ENCODE measurements at regions not wholly inside any gene's neighbourhood (a gene's known extent, or its start where the extent isn't known, plus 50 kb on each side); places are given as distances from the start of the nearest gene placed in this dataset.
A peak's percentile ranks its signal among the peaks of the same experiment; 100 is the strongest.

- TF ChIP-seq, protein P1, sequence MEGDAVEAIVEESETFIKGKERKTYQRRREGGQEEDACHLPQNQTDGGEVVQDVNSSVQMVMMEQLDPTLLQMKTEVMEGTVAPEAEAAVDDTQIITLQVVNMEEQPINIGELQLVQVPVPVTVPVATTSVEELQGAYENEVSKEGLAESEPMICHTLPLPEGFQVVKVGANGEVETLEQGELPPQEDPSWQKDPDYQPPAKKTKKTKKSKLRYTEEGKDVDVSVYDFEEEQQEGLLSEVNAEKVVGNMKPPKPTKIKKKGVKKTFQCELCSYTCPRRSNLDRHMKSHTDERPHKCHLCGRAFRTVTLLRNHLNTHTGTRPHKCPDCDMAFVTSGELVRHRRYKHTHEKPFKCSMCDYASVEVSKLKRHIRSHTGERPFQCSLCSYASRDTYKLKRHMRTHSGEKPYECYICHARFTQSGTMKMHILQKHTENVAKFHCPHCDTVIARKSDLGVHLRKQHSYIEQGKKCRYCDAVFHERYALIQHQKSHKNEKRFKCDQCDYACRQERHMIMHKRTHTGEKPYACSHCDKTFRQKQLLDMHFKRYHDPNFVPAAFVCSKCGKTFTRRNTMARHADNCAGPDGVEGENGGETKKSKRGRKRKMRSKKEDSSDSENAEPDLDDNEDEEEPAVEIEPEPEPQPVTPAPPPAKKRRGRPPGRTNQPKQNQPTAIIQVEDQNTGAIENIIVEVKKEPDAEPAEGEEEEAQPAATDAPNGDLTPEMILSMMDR (IDR thresholded peaks at IDR 0.05) = no peak
- intact Hi-C loops (cut with DNase I) = no loop called here
- DNase-seq = no peak
- ATAC-seq = no peak
- Histone ChIP-seq H3K36me3 (no peaks in the 10 kb centered on the region), H3K27ac (no peak overlapping the region), H3K4me3 (no peak overlapping the region), H3K4me1 (no peaks in the 10 kb centered on the region), H3K27me3 (peaks cover 0 to 11% (median 2%) of the 10 kb centered on the region in 4 donors), H3K9me3 (no peaks in the 10 kb centered on the region)
- no peak for FAIRE-seq
- WGBS, 2 donors = 48 to 67% methylated on average over 4 of the region's 4 CpGs
Observed at GRCh38 chrX:36950495-36951253, 57.5 kb upstream of the FAM47C start.

DNA sequence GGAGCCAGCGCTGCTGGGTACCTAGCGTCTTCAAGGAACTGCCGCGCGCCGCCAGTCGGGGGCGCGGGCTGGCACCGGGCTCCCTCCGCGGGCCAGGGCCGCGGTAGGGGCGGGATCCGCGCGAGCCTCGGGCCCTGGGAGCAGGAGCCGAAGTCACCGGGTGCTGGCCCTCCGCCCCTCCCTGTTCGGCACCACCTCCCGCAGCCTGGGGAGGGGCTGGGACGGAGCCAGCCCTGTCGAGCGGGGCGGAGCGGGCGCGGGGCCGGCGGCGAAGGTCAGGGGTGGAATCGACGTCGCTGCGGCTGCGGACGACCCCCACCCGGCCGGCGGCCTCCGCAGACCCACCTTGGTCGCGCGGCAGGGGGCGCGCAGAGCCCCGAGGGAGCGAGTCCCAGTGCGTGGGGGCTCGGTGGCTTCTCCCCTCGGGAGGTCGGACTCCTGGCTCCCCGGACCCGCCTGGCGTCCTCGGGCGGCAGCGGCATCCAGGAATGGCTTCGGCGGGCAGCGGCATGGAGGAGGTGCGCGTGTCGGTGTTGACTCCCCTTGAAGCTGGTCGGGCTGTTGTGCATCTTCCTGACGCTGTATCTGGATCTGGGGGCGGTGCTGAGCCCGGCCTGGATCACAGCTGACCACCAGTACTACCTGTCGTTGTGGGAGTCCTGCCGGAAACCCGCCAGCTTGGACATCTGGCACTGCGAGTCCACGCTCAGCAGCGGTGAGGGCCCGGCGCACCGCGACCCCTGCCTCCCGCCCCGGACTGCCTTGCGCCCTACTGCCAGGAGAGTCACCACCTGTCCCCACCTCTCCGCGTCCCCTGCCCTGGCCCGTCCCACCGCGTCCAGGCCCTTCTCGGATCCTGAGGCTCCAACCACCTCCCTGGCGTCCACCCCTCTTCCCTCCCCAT lies 50.5 kb upstream of the FAM47C start:
- 1 to 19% methylated on average over 65 to 91 of the region's 91 CpGs for WGBS, 2 donors
- ATAC-seq (peak; percentile 94 to 97 (median 96)), FAIRE-seq (no peak), DNase-seq (peak; percentile 64 to 79 (median 69))
- Histone ChIP-seq H3K36me3 (no peaks in the 10 kb centered on the region), H3K4me1 (no peaks in the 10 kb centered on the region), H3K27me3 (peaks cover 0 to 18% (median 6%) of the 10 kb centered on the region in 4 donors), H3K27ac (peak overlapping the region in 2 of 4 donors; percentile 40 to 69), H3K4me3 (peak overlapping the region; percentile 3 to 51 (median 38)), H3K9me3 (no peaks in the 10 kb centered on the region)
- TF ChIP-seq, protein P1 (IDR thresholded peaks at IDR 0.05) = peak in 1 of 4 donors; percentile 15
- intact Hi-C loops (cut with DNase I) = no loop called here
